Transverse colon (tissue), 4 donors: ENCODE measurements at regions not wholly inside any gene's neighbourhood (a gene's known extent, or its start where the extent isn't known, plus 50 kb on each side); places are given as distances from the start of the nearest gene placed in this dataset.

Source experiments
- DNase-seq: peaks from one replicate; pipeline ENCODE4 v3.0.0-alpha.2; 2019
- H3K27ac ChIP-seq, 4 donors: fragments of 200-600 bp; sonication (generic); 2 replicates each; pipeline ENCODE4 v1.5.1; 2016 to 2018; ENCODE audit warnings: inconsistent platforms in 4 of 4
- H3K27me3 ChIP-seq: fragments of 200-600 bp; sonication (generic); 2 replicates; pipeline ENCODE4 v1.5.1; 2017; ENCODE audit warnings: inconsistent platforms
- H3K36me3 ChIP-seq, 4 donors: fragments of 200-600 bp; sonication (generic); 2 replicates each; pipeline ENCODE4 v1.5.1; 2017 to 2019; ENCODE audit warnings: inconsistent platforms in 4 of 4
- H3K4me1 ChIP-seq, 4 donors: fragments of 200-600 bp; sonication (generic); 2 replicates each; pipeline ENCODE4 v1.5.1; 2017 to 2020; ENCODE audit warnings: inconsistent platforms in 4 of 4
- H3K4me3 ChIP-seq, 4 donors: fragments of 200-600 bp; sonication (generic); 1 replicate in 1 of 4; 2 replicates in 3 of 4; pipeline versions ENCODE4 v1.5.1 to v1.6.1; 2017 to 2019; ENCODE audit warnings: inconsistent platforms in 4 of 4
- H3K9me3 ChIP-seq, 2 donors: fragments of 200-600 bp; sonication (generic); 2 replicates each; pipeline ENCODE4 v1.5.1; 2017 to 2019; ENCODE audit warnings: inconsistent platforms in 2 of 2
- EP300 ChIP-seq: sonication (generic); formaldehyde crosslinking; IDR thresholded peaks from one replicate; pipeline ENCODE4 v1.6.1; 2017; ENCODE audit warnings: antibody characterized with exemption, low read depth
- POLR2A ChIP-seq: fragments of 450-650 bp; IDR thresholded peaks from one replicate; pipeline ENCODE4 v1.6.1; 2016; ENCODE audit warnings: antibody characterized with exemption, mild to moderate bottlenecking, moderate library complexity
- POLR2AphosphoS5 ChIP-seq, 3 donors: sonication (generic); formaldehyde crosslinking; IDR thresholded peaks; one replicate each; pipeline ENCODE4 v1.6.1; 2016; ENCODE audit warnings: antibody characterized with exemption in 3 of 3
- WGBS, 2 donors: methylation state at CpG; one replicate each; pipeline ENCODE4 v1.1.5; 2018; ENCODE audit warnings: low coverage in 1 of 2; 5-methylcytosine and 5-hydroxymethylcytosine counted together
- in situ Hi-C, 4 donors: fragments of 200-750 bp; cut with MboI; loops; one replicate each; pipeline versions ENCODE4 v1.15.0 to v1.15.1; 2017; ENCODE audit warnings: low sequenced_read_pairs in 3 of 4, low pct_ligation_motif_present in 1 of 4, low pct_unique_long_range_greater_than_20kb in 1 of 4
- intact Hi-C: fragments of 100-400 bp; cut with DNase I; formaldehyde crosslinking; loops from one replicate; pipeline ENCODE4 v1.15.1; 2023; ENCODE audit warnings: low total_unique reads
- TF ChIP-seq, protein P1 (sequence below), 5 experiments: fragments of 200-600 bp in 3 of 5; fragments of 450-650 bp in 2 of 5; sonication (generic) in 3 of 5; IDR thresholded peaks; 1 replicate in 2 of 5; 2 replicates in 3 of 5; pipeline ENCODE4 v1.5.1; 2016 to 2017; ENCODE audit warnings: antibody characterized with exemption in 5 of 5, inconsistent platforms in 3 of 5, mild to moderate bottlenecking in 2 of 5, moderate library complexity in 1 of 5

DNA sequence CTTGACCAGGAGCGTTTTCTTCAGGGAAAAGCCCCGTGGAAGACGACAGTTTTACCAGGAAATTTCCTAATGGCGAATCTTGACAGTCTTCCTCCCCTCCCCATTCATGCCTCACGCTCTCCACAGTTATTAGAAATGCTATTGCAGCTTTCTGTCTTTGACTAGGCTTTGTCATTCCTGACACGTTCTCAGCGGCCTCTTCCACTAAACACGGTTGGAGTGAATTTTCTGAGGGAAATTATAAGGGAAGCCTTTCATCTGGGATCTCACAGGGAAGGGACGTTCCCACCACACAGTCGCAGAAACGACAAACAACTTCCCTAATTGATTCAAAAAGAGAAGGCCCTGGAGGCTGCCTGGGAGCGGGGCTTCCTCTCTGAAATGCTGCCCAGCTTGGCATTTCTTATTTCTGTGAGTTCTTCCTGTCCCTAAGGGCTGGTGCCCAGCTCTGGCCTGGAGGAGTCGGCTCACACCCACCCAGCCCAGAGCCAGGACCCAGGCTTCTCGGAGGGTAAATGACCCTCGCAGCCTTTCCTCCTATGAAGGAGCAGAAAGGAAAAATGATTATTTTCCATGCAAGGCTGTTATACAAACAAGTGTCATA is 57.1 kb upstream of the PPP1R26 start:
- Histone ChIP-seq H3K4me1 (no peaks in the 10 kb centered on the region), H3K4me3 (no peak overlapping the region), H3K27me3 (peaks cover 14% of the 10 kb centered on the region), H3K36me3 (no peaks in the 10 kb centered on the region), H3K9me3 (peaks cover 4 to 9% of the 10 kb centered on the region in 2 donors), H3K27ac (no peak overlapping the region)
- WGBS, 2 donors = 72 to 82% methylated on average over 8 to 15 of the region's 15 CpGs
- intact Hi-C loops (no loop called here), in situ Hi-C loops (loop anchor here (25.0 kb wide), 1 partner anchor 335 kb away; the partner anchor contains the start of gene OLFM1 (in 4 of the 4))
- no peak for DNase-seq
- TF ChIP-seq POLR2A = no peak
- TF ChIP-seq, protein P1, sequence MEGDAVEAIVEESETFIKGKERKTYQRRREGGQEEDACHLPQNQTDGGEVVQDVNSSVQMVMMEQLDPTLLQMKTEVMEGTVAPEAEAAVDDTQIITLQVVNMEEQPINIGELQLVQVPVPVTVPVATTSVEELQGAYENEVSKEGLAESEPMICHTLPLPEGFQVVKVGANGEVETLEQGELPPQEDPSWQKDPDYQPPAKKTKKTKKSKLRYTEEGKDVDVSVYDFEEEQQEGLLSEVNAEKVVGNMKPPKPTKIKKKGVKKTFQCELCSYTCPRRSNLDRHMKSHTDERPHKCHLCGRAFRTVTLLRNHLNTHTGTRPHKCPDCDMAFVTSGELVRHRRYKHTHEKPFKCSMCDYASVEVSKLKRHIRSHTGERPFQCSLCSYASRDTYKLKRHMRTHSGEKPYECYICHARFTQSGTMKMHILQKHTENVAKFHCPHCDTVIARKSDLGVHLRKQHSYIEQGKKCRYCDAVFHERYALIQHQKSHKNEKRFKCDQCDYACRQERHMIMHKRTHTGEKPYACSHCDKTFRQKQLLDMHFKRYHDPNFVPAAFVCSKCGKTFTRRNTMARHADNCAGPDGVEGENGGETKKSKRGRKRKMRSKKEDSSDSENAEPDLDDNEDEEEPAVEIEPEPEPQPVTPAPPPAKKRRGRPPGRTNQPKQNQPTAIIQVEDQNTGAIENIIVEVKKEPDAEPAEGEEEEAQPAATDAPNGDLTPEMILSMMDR (IDR thresholded peaks at IDR 0.05) = no peak
- TF ChIP-seq POLR2AphosphoS5 (IDR thresholded peaks at IDR 0.05) = no peak
- no peak for TF ChIP-seq EP300

DNA sequence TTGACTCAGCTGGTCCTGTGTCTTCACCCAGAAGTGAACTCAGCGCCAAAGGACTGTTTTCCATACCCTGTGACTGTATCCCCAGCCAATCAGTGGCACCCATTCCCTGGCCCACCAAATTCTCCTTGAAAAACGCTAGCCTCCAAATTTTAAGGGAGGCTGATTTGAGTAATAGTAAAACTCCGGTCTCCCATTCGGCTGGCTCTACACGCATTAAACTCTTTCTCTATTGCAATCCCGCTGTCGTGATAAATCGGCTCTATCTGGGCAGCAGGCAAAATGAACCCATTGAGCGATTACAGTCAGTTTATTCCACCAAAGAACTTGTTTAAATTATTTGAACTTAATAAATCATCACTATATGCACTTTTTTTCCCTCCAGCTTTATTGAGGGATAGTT is 55.9 kb upstream of the PPP1R26 start:
- H3K4me3 ChIP-seq = no peak overlapping the region
- no peaks in the 10 kb centered on the region for H3K36me3 ChIP-seq
- peaks cover 4 to 9% of the 10 kb centered on the region in 2 donors for H3K9me3 ChIP-seq
- 90 to 95% methylated on average over 9 of the region's 9 CpGs for WGBS, 2 donors
- TF ChIP-seq POLR2A = no peak
- no peak for TF ChIP-seq EP300
- no peak for TF ChIP-seq POLR2AphosphoS5 (IDR thresholded peaks at IDR 0.05)
- TF ChIP-seq, protein P1 (IDR thresholded peaks at IDR 0.05) = no peak
- intact Hi-C loops (no loop called here), in situ Hi-C loops (loop anchor here (25.0 kb wide), 1 partner anchor 336 kb away; the partner anchor contains the start of gene OLFM1 (in 4 of the 4))
- no peak overlapping the region for H3K27ac ChIP-seq
- DNase-seq = no peak
- H3K4me1 ChIP-seq = no peaks in the 10 kb centered on the region
- H3K27me3 ChIP-seq = peaks cover 14% of the 10 kb centered on the region
